Pancreas (tissue), 10 donors: ENCODE measurements at regions not wholly inside any gene's neighbourhood (a gene's known extent, or its start where the extent isn't known, plus 50 kb on each side); places are given as distances from the start of the nearest gene placed in this dataset.

ENCODE experiments used
- ATAC-seq, 4 donors: fragments of 200-7000 bp; cut with Tn5 transposase; one replicate each; pipeline versions ENCODE4 v1.8.0 to v1.9.1; 2020; ENCODE audit warnings: mild to moderate bottlenecking in 4 of 4, moderate library complexity in 4 of 4
- DNase-seq, 6 donors: peaks; one replicate each; pipeline ENCODE4 v3.0.0-alpha.2; 2020
- FAIRE-seq: peaks from 2 replicates; lab custom pipeline; 2012; peaks lifted over from hg19 to GRCh38; lab: Jason Lieb, UNC
- H3K27ac ChIP-seq, 4 donors: fragments of 200-600 bp; sonication (generic); 1 replicate in 3 of 4; 2 replicates in 1 of 4; pipeline versions ENCODE4 v1.5.0 to v1.8.0; 2020
- H3K27me3 ChIP-seq, 4 donors: fragments of 200-600 bp; one replicate each; pipeline ENCODE4 v1.8.0; 2021
- H3K36me3 ChIP-seq, 3 donors: fragments of 200-600 bp; sonication (generic) in 1 of 3; one replicate each; pipeline versions ENCODE4 v1.5.0 to v1.8.0; 2020 to 2021
- H3K4me1 ChIP-seq, 3 donors: fragments of 200-600 bp; one replicate each; pipeline ENCODE4 v1.8.0; 2021
- H3K4me3 ChIP-seq, 4 donors: fragments of 200-600 bp; sonication (generic) in 2 of 4; one replicate each; pipeline versions ENCODE4 v1.5.0 to v1.8.0; 2020 to 2021
- H3K9me3 ChIP-seq, 4 donors: fragments of 200-600 bp; one replicate each; pipeline ENCODE4 v1.8.0; 2021
- CTCF ChIP-seq, 4 donors: fragments of 200-600 bp; sonication (generic) in 3 of 4; IDR thresholded peaks; one replicate each; pipeline versions ENCODE4 v1.5.0 to v1.8.0; 2021; ENCODE audit warnings: antibody characterized with exemption in 4 of 4
- WGBS, 2 donors: extraction: QIAGEN DNeasy Blood & Tissue Kit; methylation state at CpG; one replicate each; pipeline ENCODE4 v1.1.7; 2013; 5-methylcytosine and 5-hydroxymethylcytosine counted together
- intact Hi-C, 3 donors: fragments of 100-400 bp; cut with DNase I; formaldehyde crosslinking; loops; one replicate each; pipeline versions ENCODE4 v1.11.1 to v1.14.2; 2022
- donor health status: healthy with polysubstance abuse.
- donor health status: DM: no; HTN: no; CAD: no; lungs with moderate emphysema.
- donor health status: DM: no; HTN: no; CAD: no.
- donor health status: control.
- donor health status: control.
- donor health status: Bipolar disorder and iron deficiency.
- donor health status: DM: yes; HTN: yes; CAD: no.
- donor health status: DM: no; HTN: no; CAD: no.
- donor health status: DM: no; HTN: no; CAD: no.
- donor health status: DM: yes; HTN: yes; CAD: no.

GRCh38 chr13:57507752-57508463 lies 123.6 kb upstream of the PCDH17 start:
- no peaks in the 10 kb centered on the region for H3K36me3 ChIP-seq
- ATAC-seq (no peak), DNase-seq (no peak), FAIRE-seq (no peak)
- H3K27me3 ChIP-seq, result no peaks in the 10 kb centered on the region
- TF ChIP-seq CTCF (IDR thresholded peaks at IDR 0.05), result no peak
- no peaks in the 10 kb centered on the region for H3K4me1 ChIP-seq
- no peak overlapping the region for H3K27ac ChIP-seq
- WGBS, 2 donors, result 55 to 57% methylated on average over 3 of the region's 3 CpGs
- no peaks in the 10 kb centered on the region for H3K9me3 ChIP-seq
- intact Hi-C loops, result no loop called here
- H3K4me3 ChIP-seq, result no peak overlapping the region

GRCh38 chr13:57511603-57512002 lies 119.9 kb upstream of the PCDH17 start:
- intact Hi-C loops, result no loop called here
- no peak for FAIRE-seq

GRCh38 chr13:57527114-57527735 lies 104.3 kb upstream of the PCDH17 start:
- Histone ChIP-seq H3K4me3 (no peak overlapping the region), H3K4me1 (no peaks in the 10 kb centered on the region), H3K9me3 (no peaks in the 10 kb centered on the region), H3K36me3 (no peaks in the 10 kb centered on the region), H3K27me3 (no peaks in the 10 kb centered on the region), H3K27ac (no peak overlapping the region)
- no peak for TF ChIP-seq CTCF (IDR thresholded peaks at IDR 0.05)
- ATAC-seq (no peak), FAIRE-seq (no peak), DNase-seq (no peak)
- intact Hi-C loops, result no loop called here
- 17 to 47% methylated on average over 1 of the region's 1 CpG for WGBS, 2 donors

More at GRCh38 chr13:57511603-57512002, 119.9 kb upstream of the PCDH17 start:
- Histone ChIP-seq H3K27me3 (no peaks in the 10 kb centered on the region), H3K36me3 (no peaks in the 10 kb centered on the region), H3K9me3 (no peaks in the 10 kb centered on the region), H3K4me1 (no peaks in the 10 kb centered on the region), H3K4me3 (no peak overlapping the region), H3K27ac (no peak overlapping the region)
- ATAC-seq (no peak), DNase-seq (no peak)
- TF ChIP-seq CTCF (IDR thresholded peaks at IDR 0.05), result no peak

- no peaks in the 10 kb centered on the region for H3K4me1 ChIP-seq
- no peak for TF ChIP-seq CTCF (IDR thresholded peaks at IDR 0.05)
- DNase-seq (no peak), ATAC-seq (no peak), FAIRE-seq (no peak)
- no peaks in the 10 kb centered on the region for H3K27me3 ChIP-seq
- H3K27ac ChIP-seq, result no peak overlapping the region
- intact Hi-C loops, result no loop called here
- H3K4me3 ChIP-seq, result no peak overlapping the region
- H3K9me3 ChIP-seq, result no peaks in the 10 kb centered on the region
- H3K36me3 ChIP-seq, result no peaks in the 10 kb centered on the region
These were observed 100.3 kb upstream of the PCDH17 start for GRCh38 chr13:57531256-57531655.

- FAIRE-seq (no peak), DNase-seq (no peak), ATAC-seq (no peak)
- Histone ChIP-seq H3K36me3 (no peaks in the 10 kb centered on the region), H3K27ac (no peak overlapping the region), H3K27me3 (no peaks in the 10 kb centered on the region), H3K4me3 (no peak overlapping the region), H3K9me3 (peaks cover 0 to 3% (median 0%) of the 10 kb centered on the region in 4 donors), H3K4me1 (no peaks in the 10 kb centered on the region)
- intact Hi-C loops, result no loop called here
- TF ChIP-seq CTCF (IDR thresholded peaks at IDR 0.05), result no peak
These were observed 84.6 kb upstream of the PCDH17 start for GRCh38 chr13:57546942-57547341.
